ENCODE measurements at regions not wholly inside any gene's neighbourhood (a gene's known extent, or its start where the extent isn't known, plus 50 kb on each side); places are given as distances from the start of the nearest gene placed in this dataset.

- H3K4me3 ChIP-seq (ENCODE audit: low read depth, low read length), result no peak overlapping the region
- no peak for TF ChIP-seq CTCF (IDR thresholded peaks at IDR 0.05; ENCODE audit: insufficient read depth, low read depth, low read length)
- no peak for DNase-seq (ENCODE audit: low read depth)
- CTCF ChIA-PET, result no interaction called here
- POLR2A ChIA-PET, result no interaction called here
- no peaks in the 10 kb centered on the region; the same call in 1 of the 2 replicates for H3K27me3 ChIP-seq (ENCODE audit: control insufficient read depth, insufficient read depth, low read length)
- no peaks in the 10 kb centered on the region for H3K36me3 ChIP-seq (ENCODE audit: control insufficient read depth, insufficient read depth, low read length)
Measured at GRCh38 chr11:33941637-33942160, 49.8 kb upstream of the LMO2 start.

Measured in BJ (cell line).